NCI-H146 (cell line): ENCODE measurements at regions not wholly inside any gene's neighbourhood (a gene's known extent, or its start where the extent isn't known, plus 50 kb on each side); places are given as distances from the start of the nearest gene placed in this dataset.
"Not testable (repeated sequence)": the region's sequence is repeated elsewhere in the genome, so short reads cannot be mapped to it uniquely, and the experiment has no call there.

ENCODE experiments used
- DNase-seq: peaks from one replicate; lab custom pipeline; 2025; lab: John Stamatoyannopoulos, UW

- not testable (repeated sequence) for DNase-seq
Measured at GRCh38 chr6:85128256-85128655, 321.6 kb upstream of the NT5E start.

GRCh38 chr6:85127696-85128243 lies 322.1 kb upstream of the NT5E start:
- no peak for DNase-seq

DNA sequence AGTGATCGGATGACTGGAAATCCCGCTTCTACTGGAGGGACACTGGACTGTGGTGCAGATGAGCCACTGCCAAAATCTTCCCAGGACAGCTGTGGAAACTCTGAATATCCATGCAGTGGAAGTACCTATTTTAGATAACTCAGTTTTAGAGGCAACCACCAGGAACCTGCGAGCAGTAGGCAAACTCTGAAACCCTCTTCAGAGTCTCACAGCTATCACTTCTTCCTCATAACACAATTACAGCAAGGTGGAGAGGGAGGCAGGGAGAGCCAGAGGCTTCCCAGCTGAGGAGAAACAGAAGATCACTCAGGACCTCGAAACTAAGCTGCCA lies 322.8 kb upstream of the NT5E start:
- DNase-seq: no peak

DNA sequence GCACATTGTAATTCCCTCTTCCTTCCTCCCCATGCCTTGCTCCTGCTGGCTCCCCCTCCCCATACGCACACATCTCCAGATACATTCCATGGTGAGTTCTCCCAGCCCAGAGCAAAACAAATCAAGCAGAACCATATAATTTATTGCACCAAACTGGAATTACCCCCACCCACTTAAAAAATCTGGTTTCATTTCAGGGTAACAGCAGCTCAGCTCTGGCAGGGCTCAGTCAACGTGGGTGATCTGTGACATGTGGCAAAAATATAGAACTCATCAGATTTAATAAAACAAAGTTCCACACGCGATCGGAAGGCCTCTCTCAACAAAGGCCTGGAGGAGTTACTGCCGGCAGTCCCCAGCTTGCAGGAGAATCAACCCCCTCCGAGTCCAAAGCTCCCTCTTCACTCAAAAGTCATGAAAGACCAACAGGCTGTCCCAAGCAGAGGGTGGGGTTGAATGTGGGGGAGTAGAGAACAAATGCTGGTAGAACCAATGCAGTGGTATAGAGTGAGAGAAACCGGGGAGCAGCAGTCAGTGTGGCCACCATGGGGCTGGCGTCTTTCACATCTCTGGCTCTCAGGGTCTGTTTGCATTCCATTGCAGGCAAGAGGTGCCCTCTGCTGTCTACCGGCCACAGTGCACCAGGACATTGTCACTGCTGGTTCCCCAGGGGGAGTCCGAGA lies 323.3 kb upstream of the NT5E start:
- DNase-seq: peak; percentile 22

DNA sequence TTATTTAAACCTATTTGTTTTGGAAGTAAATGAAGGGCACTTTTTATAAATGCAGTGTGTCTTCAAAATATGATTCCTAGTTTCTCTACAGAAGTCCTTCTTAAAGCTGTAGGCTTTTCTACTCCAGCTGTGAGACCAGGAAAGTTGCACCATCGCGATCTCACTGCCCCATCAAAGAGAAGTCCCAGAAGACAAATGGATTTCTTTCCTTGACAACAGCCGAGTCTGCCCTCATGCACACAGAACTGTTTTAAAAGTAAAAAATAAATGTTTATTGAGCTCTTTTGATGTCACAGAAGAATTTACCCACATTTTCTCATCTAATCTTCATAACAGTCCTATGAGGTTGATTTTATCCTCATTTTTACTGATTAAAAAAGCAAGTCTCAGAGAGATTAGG lies 324.4 kb upstream of the NT5E start:
- DNase-seq: no peak

GRCh38 chr6:85124472-85125354 lies 325.2 kb upstream of the NT5E start:
- no peak for DNase-seq

DNA sequence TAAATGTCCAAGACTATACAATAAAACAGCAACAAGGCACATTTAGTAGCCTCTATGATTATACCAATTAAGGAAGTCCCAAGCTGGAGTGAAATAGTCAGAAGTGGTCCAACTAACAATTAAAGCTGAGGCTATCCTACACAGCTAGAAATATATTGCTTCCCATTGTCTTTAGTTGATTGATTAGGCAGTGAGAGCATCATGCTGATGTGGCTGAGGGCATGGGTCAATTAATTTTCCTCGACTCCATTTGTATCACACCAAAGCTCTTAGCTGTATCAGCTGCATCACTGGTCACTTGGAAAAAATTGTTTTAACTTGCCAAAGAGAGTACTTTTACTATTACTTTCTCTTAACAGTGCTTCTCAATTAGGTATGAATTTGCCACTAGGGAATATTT lies 328.7 kb upstream of the NT5E start:
- DNase-seq: no peak

GRCh38 chr6:85118652-85119235 lies 331.1 kb upstream of the NT5E start:
- DNase-seq: no peak

- no peak for DNase-seq
Measured at GRCh38 chr6:85118233-85118632, 331.6 kb upstream of the NT5E start.

DNA sequence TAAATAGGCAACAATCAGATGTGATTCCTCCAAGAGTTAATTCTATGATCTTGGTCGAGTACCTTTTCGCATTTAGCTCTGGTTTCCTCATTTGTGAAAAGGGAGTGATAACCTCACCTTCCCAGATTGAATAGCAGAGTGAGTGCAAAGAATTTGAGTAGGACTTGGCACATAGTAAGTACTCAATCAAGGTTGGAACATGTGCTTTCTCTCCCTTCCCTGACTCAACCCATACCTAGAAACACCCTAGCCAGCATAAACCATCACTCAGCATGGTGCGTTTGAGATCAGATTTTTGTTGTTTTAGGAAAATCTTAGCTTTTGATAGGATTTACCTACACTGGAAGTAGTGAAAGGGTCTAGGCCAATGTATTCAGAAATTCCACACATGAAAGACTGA lies 333.4 kb upstream of the NT5E start:
- DNase-seq: no peak

GRCh38 chr6:85115876-85116275 lies 334.0 kb upstream of the NT5E start:
- no peak for DNase-seq

DNA sequence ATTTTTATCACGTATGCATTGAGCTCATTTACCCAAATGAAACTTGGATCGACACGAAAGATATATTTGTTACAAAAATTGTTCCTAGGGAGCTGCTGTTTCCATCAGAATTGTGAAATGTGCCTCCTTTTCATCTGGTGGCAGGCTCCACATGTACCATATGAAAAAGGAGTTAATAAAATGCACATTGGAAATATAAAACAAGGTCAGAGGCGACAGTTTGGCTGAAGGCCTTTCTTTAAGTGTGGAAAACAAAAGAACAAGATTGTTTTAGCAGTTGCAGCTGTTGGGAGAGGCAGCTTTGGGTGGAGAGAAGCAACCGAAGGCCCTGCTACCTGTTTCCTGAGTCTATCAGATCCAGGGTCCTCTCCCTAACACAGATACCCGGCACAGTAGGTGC lies 334.5 kb upstream of the NT5E start:
- DNase-seq: no peak

DNA sequence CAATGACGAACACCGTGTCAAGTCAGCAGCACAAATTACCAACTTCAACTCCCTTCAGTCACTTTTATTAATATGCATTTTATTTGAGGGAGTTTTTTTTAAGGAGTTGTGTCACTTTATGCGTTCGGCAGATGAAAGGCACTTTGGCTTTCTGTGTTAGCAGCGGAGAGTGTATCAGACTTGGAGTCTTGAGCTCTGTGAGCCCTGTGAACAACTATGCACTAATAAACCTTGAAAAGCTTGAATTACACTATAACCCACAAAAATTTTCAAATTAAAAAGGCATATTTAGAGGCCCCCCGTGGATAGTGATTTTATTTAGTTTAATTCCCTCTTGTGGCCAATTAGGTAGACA lies 335.3 kb upstream of the NT5E start:
- DNase-seq: no peak

- DNase-seq: no peak
Measured at GRCh38 chr6:85113934-85114580, 335.8 kb upstream of the NT5E start.

- no peak for DNase-seq
Measured at GRCh38 chr6:85112540-85112939, 337.3 kb upstream of the NT5E start.

DNA sequence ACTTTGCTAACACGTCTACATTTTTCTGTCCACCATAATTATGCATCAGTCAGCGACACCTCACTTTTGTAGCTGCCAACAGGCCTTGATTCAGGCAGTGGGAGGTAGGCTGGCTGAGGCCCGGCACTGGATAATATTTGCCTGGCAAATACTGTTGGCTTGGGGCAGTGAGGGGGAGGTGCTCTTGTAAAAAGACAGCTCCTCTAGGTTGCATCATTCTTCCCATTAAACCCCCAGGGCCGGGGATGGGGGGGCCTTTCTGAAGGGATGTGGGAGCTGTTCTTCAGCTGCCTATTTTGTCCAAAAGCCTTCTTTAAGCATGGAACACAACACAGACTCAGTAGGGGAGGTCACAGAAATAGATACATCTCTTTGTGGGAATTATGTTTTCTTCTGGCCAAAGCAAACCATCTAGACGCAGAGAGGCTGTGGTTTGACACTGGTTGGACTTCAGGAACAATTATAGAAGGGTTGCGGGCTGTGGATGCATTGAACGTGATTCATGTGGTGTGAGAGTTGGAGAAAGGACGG lies 338.3 kb upstream of the NT5E start:
- DNase-seq: no peak

DNA sequence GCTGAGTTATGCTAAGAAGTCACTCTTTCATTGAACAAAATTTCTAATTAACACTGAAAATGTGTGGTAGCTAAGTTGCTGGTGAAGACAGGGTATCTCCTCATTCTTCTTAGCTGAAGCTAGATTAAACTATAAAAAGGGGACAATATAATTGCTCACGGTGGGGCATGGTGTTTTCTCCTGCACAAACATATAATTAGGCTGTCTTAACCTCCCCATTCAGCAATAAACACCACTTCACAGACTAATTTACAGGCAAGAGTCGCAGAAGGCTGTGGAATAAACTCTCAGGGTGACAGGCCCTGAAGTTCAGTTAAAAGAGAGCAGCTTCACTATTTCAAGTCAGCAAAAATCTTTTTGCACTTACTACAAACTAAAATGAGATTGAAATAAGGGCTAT lies 338.9 kb upstream of the NT5E start:
- DNase-seq: no peak

GRCh38 chr6:85107701-85108100 lies 342.2 kb upstream of the NT5E start:
- DNase-seq: no peak

GRCh38 chr6:85096976-85097375 lies 332.6 kb upstream of the TBX18 start:
- no peak for DNase-seq

GRCh38 chr6:85092226-85092625 lies 327.8 kb upstream of the TBX18 start:
- no peak for DNase-seq

GRCh38 chr6:85089255-85089654 lies 324.9 kb upstream of the TBX18 start:
- DNase-seq: no peak

GRCh38 chr6:85085875-85086274 lies 321.5 kb upstream of the TBX18 start:
- DNase-seq: no peak
